Keratinocyte (primary cell): ENCODE measurements at regions not wholly inside any gene's neighbourhood (a gene's known extent, or its start where the extent isn't known, plus 50 kb on each side); places are given as distances from the start of the nearest gene placed in this dataset.

Experiments used
- DNase-seq: peaks from one replicate; pipeline ENCODE4 v3.0.0-alpha.2; 2011; ENCODE audit warnings: low read depth, missing footprints, low spot score
- FAIRE-seq: peaks from 2 replicates; lab custom pipeline; 2011; peaks lifted over from hg19 to GRCh38; lab: Jason Lieb, UNC
- H2AFZ ChIP-seq: 2 replicates; pipeline ENCODE4 v1.6.0; 2012; ENCODE audit warnings: low read length, control low read depth, inconsistent platforms; ENCODE audit not compliant: control insufficient read depth
- H3K27ac ChIP-seq: 2 replicates; pipeline ENCODE4 v1.5.1; 2011; ENCODE audit warnings: low read length; ENCODE audit not compliant: control insufficient read depth, insufficient read depth
- H3K27me3 ChIP-seq: 3 replicates; pipeline ENCODE4 v1.6.0; 2011; ENCODE audit warnings: low read length; ENCODE audit not compliant: control insufficient read depth, insufficient read depth; ENCODE audit errors: extremely low read depth
- H3K36me3 ChIP-seq, 2 experiments: 2 replicates in 1 of 2; 3 replicates in 1 of 2; pipeline ENCODE4 v1.5.1; 2011; ENCODE audit warnings: low read length in 2 of 2, mild to moderate bottlenecking in 1 of 2; ENCODE audit not compliant: control insufficient read depth in 2 of 2, insufficient read depth in 2 of 2; ENCODE audit errors: extremely low read depth in 1 of 2
- H3K4me1 ChIP-seq: 3 replicates; pipeline ENCODE4 v1.5.1; 2011; ENCODE audit warnings: low read length; ENCODE audit not compliant: control insufficient read depth, insufficient read depth; ENCODE audit errors: extremely low read depth
- H3K4me2 ChIP-seq: 3 replicates; pipeline ENCODE4 v1.6.0; 2011; ENCODE audit warnings: low read depth, low read length; ENCODE audit not compliant: control insufficient read depth, insufficient read depth; ENCODE audit errors: extremely low read depth
- H3K4me3 ChIP-seq, 3 experiments: fragments of 200-600 bp in 1 of 3; sonication (generic) in 1 of 3; 2 replicates in 2 of 3; 3 replicates in 1 of 3; pipeline ENCODE4 v1.5.1; 2011 to 2016; ENCODE audit warnings: low read length in 3 of 3, mild to moderate bottlenecking in 3 of 3, control low read depth in 2 of 3, inconsistent platforms in 1 of 3, low read depth in 1 of 3, mixed read lengths in 1 of 3, mixed run types in 1 of 3, moderate library complexity in 1 of 3; ENCODE audit not compliant: control insufficient read depth in 2 of 3, insufficient read depth in 2 of 3; ENCODE audit errors: extremely low read depth in 1 of 3
- H3K79me2 ChIP-seq: 2 replicates; pipeline ENCODE4 v1.6.0; 2012; ENCODE audit warnings: low read length; ENCODE audit not compliant: control insufficient read depth, insufficient read depth
- H3K9ac ChIP-seq: 3 replicates; pipeline ENCODE4 v1.6.0; 2011; ENCODE audit warnings: low read length; ENCODE audit not compliant: control insufficient read depth, insufficient read depth; ENCODE audit errors: extremely low read depth
- H3K9me1 ChIP-seq: 3 replicates; pipeline ENCODE4 v1.6.0; 2011; ENCODE audit warnings: low read length; ENCODE audit not compliant: control insufficient read depth, insufficient read depth; ENCODE audit errors: extremely low read depth
- H3K9me3 ChIP-seq: 2 replicates; pipeline ENCODE4 v1.5.1; 2012; ENCODE audit warnings: low read depth, low read length; ENCODE audit not compliant: control insufficient read depth
- H4K20me1 ChIP-seq: 3 replicates; pipeline ENCODE4 v1.6.0; 2011; ENCODE audit warnings: low read length; ENCODE audit not compliant: control insufficient read depth, insufficient read depth; ENCODE audit errors: extremely low read depth
- CTCF ChIP-seq, 3 experiments: IDR thresholded peaks in 1 of 3; conservative IDR thresholded peaks in 1 of 3; optimal IDR thresholded peaks in 1 of 3; 2 replicates in 2 of 3; 3 replicates in 1 of 3; pipeline versions ENCODE3 to v1.5.1; 2011; ENCODE audit warnings: low read length in 3 of 3, mild to moderate bottlenecking in 3 of 3, moderate library complexity in 2 of 3, control low read depth in 1 of 3, inconsistent platforms in 1 of 3; ENCODE audit not compliant: insufficient read depth in 2 of 3; ENCODE audit errors: extremely low read depth in 1 of 3
- EZH2 ChIP-seq: IDR thresholded peaks from one replicate; pipeline ENCODE4 v1.6.1; 2012; ENCODE audit warnings: inconsistent platforms, mild to moderate bottlenecking, low read length, moderate library complexity
- dilution Hi-C: fragments of 300-500 bp; cut with MboI; formaldehyde crosslinking; loops from one replicate; pipeline ENCODE4 v1.7.0; 2020; ENCODE audit warnings: low sequenced_read_pairs; ENCODE audit not compliant: extremely low pct_ligation_motif_present

GRCh38 chr1:184860985-184861754, 106.5 kb upstream of the EDEM3 start:
- H3K9ac ChIP-seq, result no peak overlapping the region
- no peak for TF ChIP-seq CTCF (optimal IDR thresholded peaks at IDR 0.05 in 1 of 3, IDR thresholded peaks at IDR 0.05 in 1 of 3, conservative IDR thresholded peaks at IDR 0.05 in 1 of 3; ENCODE audit: extremely low read depth in 1 of 3, insufficient read depth in 2 of 3, low read length in 3 of 3)
- no peak for TF ChIP-seq EZH2
- no peak overlapping the region for H3K27ac ChIP-seq
- H3K79me2 ChIP-seq, result no peaks in the 10 kb centered on the region
- H3K4me3 ChIP-seq, result no peak overlapping the region
- no peak overlapping the region for H2AFZ ChIP-seq
- H3K9me3 ChIP-seq, result no peaks in the 10 kb centered on the region
- DNase-seq (no peak), FAIRE-seq (no peak)
- no peak overlapping the region for H3K4me2 ChIP-seq
- H3K9me1 ChIP-seq, result no peaks in the 10 kb centered on the region
- no peaks in the 10 kb centered on the region for H4K20me1 ChIP-seq
- H3K4me1 ChIP-seq, result no peaks in the 10 kb centered on the region
- no peaks in the 10 kb centered on the region for H3K27me3 ChIP-seq
- no peaks in the 10 kb centered on the region for H3K36me3 ChIP-seq
- dilution Hi-C loops, result no loop called here

GRCh38 chr1:184860535-184860934, 105.9 kb upstream of the EDEM3 start:
- Histone ChIP-seq H4K20me1 (no peaks in the 10 kb centered on the region), H2AFZ (no peak overlapping the region), H3K27ac (no peak overlapping the region), H3K79me2 (no peaks in the 10 kb centered on the region), H3K9me3 (no peaks in the 10 kb centered on the region), H3K27me3 (no peaks in the 10 kb centered on the region), H3K4me2 (no peak overlapping the region), H3K36me3 (no peaks in the 10 kb centered on the region), H3K4me3 (no peak overlapping the region), H3K9ac (no peak overlapping the region), H3K4me1 (no peaks in the 10 kb centered on the region), H3K9me1 (no peaks in the 10 kb centered on the region)
- DNase-seq (no peak), FAIRE-seq (no peak)
- dilution Hi-C loops, result no loop called here
- no peak for TF ChIP-seq CTCF (optimal IDR thresholded peaks at IDR 0.05 in 1 of 3, IDR thresholded peaks at IDR 0.05 in 1 of 3, conservative IDR thresholded peaks at IDR 0.05 in 1 of 3; ENCODE audit: extremely low read depth in 1 of 3, insufficient read depth in 2 of 3, low read length in 3 of 3)
- TF ChIP-seq EZH2, result no peak
